SU-DHL-6 (cell line): ENCODE measurements at regions not wholly inside any gene's neighbourhood (a gene's known extent, or its start where the extent isn't known, plus 50 kb on each side); places are given as distances from the start of the nearest gene placed in this dataset.

Experiments used
- EZH2phosphoT487 ChIP-seq: fragments of 200-600 bp; sonication (generic), shearing (Covaris generic); conservative IDR thresholded peaks from 2 replicates; pipeline ENCODE4 v1.6.1; 2018; ENCODE audit warnings: mild to moderate bottlenecking, antibody characterized with exemption, low read length, moderate library complexity, mixed read lengths
- TF ChIP-seq, protein P1 (sequence below): fragments of 200-600 bp; sonication (generic); IDR thresholded peaks from one replicate; pipeline ENCODE4 v1.5.1; 2017; ENCODE audit warnings: antibody characterized with exemption, mild to moderate bottlenecking, low read length, moderate library complexity; ENCODE audit not compliant: insufficient read depth, poor library complexity, severe bottlenecking

GRCh38 chr16:51061328-51061727 is 89.7 kb downstream of the SALL1 start:
- TF ChIP-seq, protein P1, sequence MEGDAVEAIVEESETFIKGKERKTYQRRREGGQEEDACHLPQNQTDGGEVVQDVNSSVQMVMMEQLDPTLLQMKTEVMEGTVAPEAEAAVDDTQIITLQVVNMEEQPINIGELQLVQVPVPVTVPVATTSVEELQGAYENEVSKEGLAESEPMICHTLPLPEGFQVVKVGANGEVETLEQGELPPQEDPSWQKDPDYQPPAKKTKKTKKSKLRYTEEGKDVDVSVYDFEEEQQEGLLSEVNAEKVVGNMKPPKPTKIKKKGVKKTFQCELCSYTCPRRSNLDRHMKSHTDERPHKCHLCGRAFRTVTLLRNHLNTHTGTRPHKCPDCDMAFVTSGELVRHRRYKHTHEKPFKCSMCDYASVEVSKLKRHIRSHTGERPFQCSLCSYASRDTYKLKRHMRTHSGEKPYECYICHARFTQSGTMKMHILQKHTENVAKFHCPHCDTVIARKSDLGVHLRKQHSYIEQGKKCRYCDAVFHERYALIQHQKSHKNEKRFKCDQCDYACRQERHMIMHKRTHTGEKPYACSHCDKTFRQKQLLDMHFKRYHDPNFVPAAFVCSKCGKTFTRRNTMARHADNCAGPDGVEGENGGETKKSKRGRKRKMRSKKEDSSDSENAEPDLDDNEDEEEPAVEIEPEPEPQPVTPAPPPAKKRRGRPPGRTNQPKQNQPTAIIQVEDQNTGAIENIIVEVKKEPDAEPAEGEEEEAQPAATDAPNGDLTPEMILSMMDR: no peak
- no peak for TF ChIP-seq EZH2phosphoT487
